PC-3 (cell line): ENCODE measurements at regions not wholly inside any gene's neighbourhood (a gene's known extent, or its start where the extent isn't known, plus 50 kb on each side); places are given as distances from the start of the nearest gene placed in this dataset.

Experiments used
- ATAC-seq: fragments of 200-7000 bp; cut with Tn5 transposase; 2 replicates; pipeline ENCODE4 v1.9.1; 2020; ENCODE audit warnings: mild to moderate bottlenecking, moderate library complexity
- BruUV-seq: library from RNA; stranded (reverse); fragments of 400-500 nt; replicated peaks from 2 replicates; lab custom pipeline; 2021; lab: Mats Ljungman, UMichigan
- CTCF ChIA-PET: fragments of 300-600 bp; sonication (Branson Sonifier 250); formaldehyde crosslinking; loops from one replicate; lab custom pipeline; 2022; ENCODE audit warnings: antibody characterized with exemption; lab: Charles Lee
- POLR2A ChIA-PET: fragments of 300-600 bp; sonication (Branson Sonifier 250); formaldehyde crosslinking; loops from one replicate; lab custom pipeline; 2022; ENCODE audit warnings: antibody characterized with exemption; ENCODE audit not compliant: unreplicated experiment; lab: Charles Lee
- DNase-seq: peaks from one replicate; pipeline ENCODE4 v3.0.0-alpha.2; 2015
- H2AFZ ChIP-seq: fragments of 300-600 bp; sonication (generic); 2 replicates; pipeline ENCODE4 v1.6.0; 2016; ENCODE audit warnings: antibody characterized with exemption, low read length
- H3F3A ChIP-seq: fragments of 300-600 bp; sonication (generic); one replicate; pipeline ENCODE4 v1.6.0; 2017; ENCODE audit warnings: antibody characterized with exemption, low read length, control low read depth, mild to moderate bottlenecking; ENCODE audit not compliant: unreplicated experiment
- H3K27ac ChIP-seq: fragments of 300-600 bp; sonication (generic); 2 replicates; pipeline ENCODE4 v1.5.1; 2016; ENCODE audit warnings: mild to moderate bottlenecking, low read length
- H3K27me3 ChIP-seq: fragments of 300-600 bp; sonication (generic); 2 replicates; pipeline ENCODE4 v1.6.1; 2016; ENCODE audit warnings: low read length, mixed read lengths
- H3K36me3 ChIP-seq: fragments of 300-600 bp; sonication (generic); 2 replicates; pipeline ENCODE4 v1.6.1; 2016; ENCODE audit warnings: low read depth, mixed run types, low read length, mixed read lengths
- H3K4me1 ChIP-seq: fragments of 300-600 bp; sonication (generic); 2 replicates; pipeline ENCODE4 v1.5.1; 2016; ENCODE audit warnings: low read length; ENCODE audit not compliant: insufficient read depth
- H3K4me2 ChIP-seq: fragments of 300-600 bp; sonication (generic); 2 replicates; pipeline ENCODE4 v1.6.0; 2016; ENCODE audit warnings: low read length
- H3K4me3 ChIP-seq: fragments of 300-600 bp; sonication (generic); 2 replicates; pipeline ENCODE4 v1.5.1; 2016; ENCODE audit warnings: mild to moderate bottlenecking, low read length, mixed read lengths
- H3K79me2 ChIP-seq: fragments of 300-600 bp; sonication (generic); 2 replicates; pipeline ENCODE4 v1.6.1; 2017; ENCODE audit warnings: low read length, mixed read lengths
- H3K9ac ChIP-seq: fragments of 300-600 bp; sonication (generic); 2 replicates; pipeline ENCODE4 v1.6.0; 2016; ENCODE audit warnings: mild to moderate bottlenecking, low read length
- H3K9me2 ChIP-seq: fragments of 300-600 bp; sonication (generic); replicated peaks from 2 replicates; pipeline ENCODE4 v1.6.1; 2016; ENCODE audit warnings: mixed run types, low read length, mixed read lengths
- H3K9me3 ChIP-seq: fragments of 300-600 bp; sonication (generic); 2 replicates; pipeline ENCODE4 v1.6.1; 2016; ENCODE audit warnings: low read length, mixed read lengths
- H4K20me1 ChIP-seq: fragments of 300-600 bp; sonication (generic); 2 replicates; pipeline ENCODE4 v1.6.1; 2016; ENCODE audit warnings: low read length, mixed read lengths
- CTCF ChIP-seq: fragments of 300-600 bp; sonication (generic); conservative IDR thresholded peaks from 2 replicates; pipeline ENCODE4 v1.5.1; 2017; ENCODE audit warnings: antibody characterized with exemption, low read depth, mild to moderate bottlenecking, low read length
- EZH2 ChIP-seq: fragments of 300-600 bp; sonication (generic); IDR thresholded peaks from one replicate; pipeline ENCODE4 v1.6.1; 2017; ENCODE audit warnings: antibody characterized with exemption, mild to moderate bottlenecking, low read length; ENCODE audit not compliant: unreplicated experiment
- EZH2phosphoT487 ChIP-seq: fragments of 300-600 bp; sonication (generic); IDR thresholded peaks from 2 replicates; pipeline ENCODE4 v1.6.1; 2018; ENCODE audit warnings: mild to moderate bottlenecking, antibody characterized with exemption, low read length, borderline replicate concordance
- intact Hi-C: fragments of 100-400 bp; cut with micrococcal nuclease; formaldehyde crosslinking; loops from 2 replicates; pipeline ENCODE4 v1.9.0; 2023

GRCh38 chr11:76292583-76293188 lies 86.4 kb upstream of the WNT11 start:
- Histone ChIP-seq H3K4me3 (no peak overlapping the region), H3K9ac (no peak overlapping the region), H2AFZ (no peak overlapping the region), H3K27ac (no peak overlapping the region), H3K9me2 (no peaks in the 10 kb centered on the region), H3K9me3 (no peaks in the 10 kb centered on the region), H4K20me1 (no peaks in the 10 kb centered on the region), H3K36me3 (no peaks in the 10 kb centered on the region), H3K4me1 (peaks cover 9% of the 10 kb centered on the region), H3K4me2 (no peak overlapping the region), H3K27me3 (no peaks in the 10 kb centered on the region), H3F3A (no peaks in the 10 kb centered on the region), H3K79me2 (no peaks in the 10 kb centered on the region)
- BruUV-seq, result no TSS peak
- DNase-seq (no peak), ATAC-seq (no peak)
- no peak for TF ChIP-seq EZH2phosphoT487
- TF ChIP-seq CTCF, result no peak
- no peak for TF ChIP-seq EZH2
- intact Hi-C loops, result no loop called here
- POLR2A ChIA-PET, result no interaction called here
- CTCF ChIA-PET, result no interaction called here

GRCh38 chr11:76291576-76292526 lies 85.5 kb upstream of the WNT11 start:
- no peaks in the 10 kb centered on the region for H3K36me3 ChIP-seq
- H3F3A ChIP-seq, result no peaks in the 10 kb centered on the region
- no peaks in the 10 kb centered on the region for H3K9me3 ChIP-seq
- H4K20me1 ChIP-seq, result no peaks in the 10 kb centered on the region
- H2AFZ ChIP-seq, result no peak overlapping the region
- H3K4me1 ChIP-seq, result peaks cover 9% of the 10 kb centered on the region
- DNase-seq (peak; percentile 41), ATAC-seq (peak; percentile 33)
- H3K9me2 ChIP-seq, result no peaks in the 10 kb centered on the region
- TF ChIP-seq CTCF (peak; percentile 24; the same call in 1 of the 2 replicates), EZH2 (no peak)
- no peaks in the 10 kb centered on the region for H3K27me3 ChIP-seq
- H3K27ac ChIP-seq, result no peak overlapping the region
- H3K9ac ChIP-seq, result no peak overlapping the region
- no peak overlapping the region for H3K4me3 ChIP-seq
- CTCF ChIA-PET, result no interaction called here
- BruUV-seq, result no TSS peak
- POLR2A ChIA-PET, result no interaction called here
- intact Hi-C loops, result no loop called here
- no peaks in the 10 kb centered on the region for H3K79me2 ChIP-seq
- H3K4me2 ChIP-seq, result no peak overlapping the region
